Neural cell (in vitro differentiated cells): ENCODE measurements at regions not wholly inside any gene's neighbourhood (a gene's known extent, or its start where the extent isn't known, plus 50 kb on each side); places are given as distances from the start of the nearest gene placed in this dataset.

Experiments used
- H2AFZ ChIP-seq: fragments of 200-600, 300-800 bp; sonication (generic), shearing (Covaris generic); 2 replicates; pipeline ENCODE4 v1.6.0; 2014; ENCODE audit warnings: low read depth, mild to moderate bottlenecking, antibody characterized with exemption, low read length, moderate library complexity
- H3F3A ChIP-seq: fragments of 200-600 bp; shearing (Covaris generic); 2 replicates; pipeline ENCODE4 v1.6.1; 2016; ENCODE audit warnings: mild to moderate bottlenecking, moderate library complexity, mixed read lengths, antibody characterized with exemption, low read length; ENCODE audit not compliant: insufficient read depth, poor library complexity, severe bottlenecking
- H3K27ac ChIP-seq: fragments of 200-600, 300-800 bp; sonication (generic), shearing (Covaris generic); 2 replicates; pipeline ENCODE4 v1.5.1; 2014; ENCODE audit warnings: mild to moderate bottlenecking, low read length, moderate library complexity
- H3K27me3 ChIP-seq: fragments of 300-800, 200-600 bp; sonication (generic), shearing (Covaris generic); 2 replicates; pipeline ENCODE4 v1.6.0; 2014; ENCODE audit warnings: mild to moderate bottlenecking, low read depth, low read length, moderate library complexity; ENCODE audit not compliant: insufficient read depth
- H3K36me3 ChIP-seq: fragments of 300-800, 200-600 bp; sonication (generic), shearing (Covaris generic); 2 replicates; pipeline ENCODE4 v1.5.1; 2014; ENCODE audit warnings: mild to moderate bottlenecking, antibody characterized with exemption, low read length, moderate library complexity; ENCODE audit not compliant: insufficient read depth
- H3K4me2 ChIP-seq: fragments of 300-800, 200-600 bp; sonication (generic), shearing (Covaris generic); 2 replicates; pipeline ENCODE4 v1.6.0; 2014; ENCODE audit warnings: mild to moderate bottlenecking, low read length
- H3K4me3 ChIP-seq: fragments of 300-800, 200-600 bp; sonication (generic), shearing (Covaris generic); 2 replicates; pipeline ENCODE4 v1.5.1; 2014; ENCODE audit warnings: mild to moderate bottlenecking, low read length, moderate library complexity
- H3K79me2 ChIP-seq: fragments of 200-600 bp; shearing (Covaris generic); replicated peaks from 2 replicates; pipeline ENCODE4 v1.6.0; 2014; ENCODE audit warnings: mild to moderate bottlenecking, low read length, moderate library complexity; ENCODE audit not compliant: insufficient read depth
- H3K9ac ChIP-seq: fragments of 300-800, 200-600 bp; sonication (generic), shearing (Covaris generic); 2 replicates; pipeline ENCODE4 v1.6.1; 2016; ENCODE audit warnings: mild to moderate bottlenecking, low read length, mixed read lengths
- H3K9me2 ChIP-seq: fragments of 200-600 bp; shearing (Covaris generic); 2 replicates; pipeline ENCODE4 v1.6.1; 2016; ENCODE audit warnings: mild to moderate bottlenecking, low read length, mixed read lengths; ENCODE audit not compliant: insufficient read depth
- H3K9me3 ChIP-seq: fragments of 200-600, 300-800 bp; sonication (generic), shearing (Covaris generic); 2 replicates; pipeline ENCODE4 v1.6.1; 2016; ENCODE audit warnings: mild to moderate bottlenecking, mixed run types, low read length, moderate library complexity, mixed read lengths
- H4K20me1 ChIP-seq: fragments of 200-600 bp; shearing (Covaris generic); 2 replicates; pipeline ENCODE4 v1.6.1; 2016; ENCODE audit warnings: mild to moderate bottlenecking, mixed run types; ENCODE audit not compliant: insufficient read depth
- EP300 ChIP-seq: fragments of 450-650 bp; conservative IDR thresholded peaks from 2 replicates; pipeline ENCODE4 v1.6.1; 2014; ENCODE audit warnings: antibody characterized with exemption, mild to moderate bottlenecking, moderate library complexity; ENCODE audit not compliant: poor library complexity, severe bottlenecking
- EZH2 ChIP-seq: fragments of 200-600, 300-800 bp; shearing (Covaris generic), sonication (generic); IDR thresholded peaks from 2 replicates; pipeline ENCODE4 v1.6.1; 2014; ENCODE audit warnings: antibody characterized with exemption, low read length, borderline replicate concordance, mild to moderate bottlenecking; ENCODE audit not compliant: insufficient read depth, poor library complexity, severe bottlenecking
- MXI1 ChIP-seq: fragments of 450-650 bp; conservative IDR thresholded peaks from 2 replicates; pipeline ENCODE4 v1.6.1; 2014; ENCODE audit warnings: antibody characterized with exemption, mild to moderate bottlenecking; ENCODE audit not compliant: poor library complexity, severe bottlenecking
- POLR2AphosphoS5 ChIP-seq: IDR thresholded peaks from 2 replicates; pipeline ENCODE4 v1.6.1; 2012
- RAD21 ChIP-seq: fragments of 450-650 bp; conservative IDR thresholded peaks from 2 replicates; pipeline ENCODE4 v1.6.1; 2014; ENCODE audit warnings: antibody characterized with exemption, mild to moderate bottlenecking, moderate library complexity
- SMC3 ChIP-seq: fragments of 450-650 bp; conservative IDR thresholded peaks from 2 replicates; pipeline ENCODE4 v1.6.1; 2014; ENCODE audit warnings: antibody characterized with exemption, mild to moderate bottlenecking, moderate library complexity; ENCODE audit not compliant: poor library complexity
- TAF1 ChIP-seq: IDR thresholded peaks from 2 replicates; pipeline ENCODE4 v1.6.1; 2012; ENCODE audit warnings: low read depth
- TF ChIP-seq, protein P1 (sequence below): fragments of 450-650 bp; IDR thresholded peaks from 2 replicates; pipeline ENCODE4 v1.5.1; 2014; ENCODE audit warnings: antibody characterized with exemption, mild to moderate bottlenecking, moderate library complexity; ENCODE audit not compliant: poor library complexity, severe bottlenecking
- TF ChIP-seq, protein P2 (sequence below): IDR thresholded peaks from 2 replicates; pipeline ENCODE4 v1.6.1; 2012; ENCODE audit warnings: borderline replicate concordance

DNA sequence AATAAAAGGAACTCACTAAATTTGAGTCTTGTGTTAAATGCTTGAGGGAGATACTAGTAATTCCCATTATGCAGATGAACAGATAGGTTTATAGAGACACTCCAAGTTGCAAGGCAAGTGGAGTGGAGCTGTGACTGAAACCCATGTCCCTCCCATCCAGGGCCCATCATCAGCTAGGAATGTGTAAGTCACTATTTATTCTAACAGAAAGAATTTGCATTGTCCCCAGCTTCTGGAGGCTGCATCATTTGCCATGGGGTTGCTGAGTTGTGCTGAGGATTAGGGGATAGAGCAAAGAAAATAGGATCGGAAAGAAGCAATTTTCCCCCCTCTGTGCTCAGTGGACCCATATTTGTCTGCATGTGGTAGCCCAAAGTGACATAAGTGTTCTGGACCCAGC, 197.4 kb upstream of the RGMA start:
- H2AFZ ChIP-seq: no peak overlapping the region
- no peak overlapping the region for H3K9ac ChIP-seq
- H3K79me2 ChIP-seq: no peaks in the 10 kb centered on the region
- TF ChIP-seq POLR2AphosphoS5: no peak
- TF ChIP-seq EP300: no peak
- H3K9me3 ChIP-seq: no peaks in the 10 kb centered on the region
- H3K27ac ChIP-seq: no peak overlapping the region
- H3K36me3 ChIP-seq: no peaks in the 10 kb centered on the region
- H3K4me3 ChIP-seq: no peak overlapping the region
- H3K4me2 ChIP-seq: no peak overlapping the region
- H4K20me1 ChIP-seq: no peaks in the 10 kb centered on the region
- no peaks in the 10 kb centered on the region for H3K27me3 ChIP-seq
- no peaks in the 10 kb centered on the region for H3F3A ChIP-seq
- H3K9me2 ChIP-seq: no peaks in the 10 kb centered on the region

DNA sequence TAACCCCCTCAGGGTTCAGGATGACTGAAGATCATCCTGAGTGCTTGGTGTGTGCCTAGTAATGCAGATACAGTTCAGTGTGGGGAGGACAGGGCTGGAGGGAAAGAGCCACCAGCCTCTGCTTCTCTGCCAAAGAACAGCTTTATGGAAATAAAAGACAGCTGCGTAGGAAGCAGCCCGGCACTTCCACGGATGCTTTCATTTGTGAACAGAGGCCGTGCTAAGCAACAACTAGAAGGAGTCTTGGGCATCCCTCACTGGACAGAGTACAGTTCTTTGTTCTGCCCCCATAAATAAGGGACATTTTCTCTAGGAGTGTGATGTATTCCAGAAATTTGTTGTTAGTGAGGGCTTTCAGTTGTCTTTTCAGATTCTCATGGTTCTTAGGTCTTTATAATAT, 194.8 kb upstream of the RGMA start:
- no peak overlapping the region for H3K4me3 ChIP-seq
- H3K27ac ChIP-seq: no peak overlapping the region
- H3K27me3 ChIP-seq: no peaks in the 10 kb centered on the region
- no peak for TF ChIP-seq MXI1
- no peak for TF ChIP-seq POLR2AphosphoS5
- TF ChIP-seq TAF1: no peak
- no peak for TF ChIP-seq EP300
- TF ChIP-seq EZH2: no peak
- TF ChIP-seq, protein P1, sequence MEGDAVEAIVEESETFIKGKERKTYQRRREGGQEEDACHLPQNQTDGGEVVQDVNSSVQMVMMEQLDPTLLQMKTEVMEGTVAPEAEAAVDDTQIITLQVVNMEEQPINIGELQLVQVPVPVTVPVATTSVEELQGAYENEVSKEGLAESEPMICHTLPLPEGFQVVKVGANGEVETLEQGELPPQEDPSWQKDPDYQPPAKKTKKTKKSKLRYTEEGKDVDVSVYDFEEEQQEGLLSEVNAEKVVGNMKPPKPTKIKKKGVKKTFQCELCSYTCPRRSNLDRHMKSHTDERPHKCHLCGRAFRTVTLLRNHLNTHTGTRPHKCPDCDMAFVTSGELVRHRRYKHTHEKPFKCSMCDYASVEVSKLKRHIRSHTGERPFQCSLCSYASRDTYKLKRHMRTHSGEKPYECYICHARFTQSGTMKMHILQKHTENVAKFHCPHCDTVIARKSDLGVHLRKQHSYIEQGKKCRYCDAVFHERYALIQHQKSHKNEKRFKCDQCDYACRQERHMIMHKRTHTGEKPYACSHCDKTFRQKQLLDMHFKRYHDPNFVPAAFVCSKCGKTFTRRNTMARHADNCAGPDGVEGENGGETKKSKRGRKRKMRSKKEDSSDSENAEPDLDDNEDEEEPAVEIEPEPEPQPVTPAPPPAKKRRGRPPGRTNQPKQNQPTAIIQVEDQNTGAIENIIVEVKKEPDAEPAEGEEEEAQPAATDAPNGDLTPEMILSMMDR: no peak
- TF ChIP-seq SMC3: no peak
- TF ChIP-seq, protein P2, sequence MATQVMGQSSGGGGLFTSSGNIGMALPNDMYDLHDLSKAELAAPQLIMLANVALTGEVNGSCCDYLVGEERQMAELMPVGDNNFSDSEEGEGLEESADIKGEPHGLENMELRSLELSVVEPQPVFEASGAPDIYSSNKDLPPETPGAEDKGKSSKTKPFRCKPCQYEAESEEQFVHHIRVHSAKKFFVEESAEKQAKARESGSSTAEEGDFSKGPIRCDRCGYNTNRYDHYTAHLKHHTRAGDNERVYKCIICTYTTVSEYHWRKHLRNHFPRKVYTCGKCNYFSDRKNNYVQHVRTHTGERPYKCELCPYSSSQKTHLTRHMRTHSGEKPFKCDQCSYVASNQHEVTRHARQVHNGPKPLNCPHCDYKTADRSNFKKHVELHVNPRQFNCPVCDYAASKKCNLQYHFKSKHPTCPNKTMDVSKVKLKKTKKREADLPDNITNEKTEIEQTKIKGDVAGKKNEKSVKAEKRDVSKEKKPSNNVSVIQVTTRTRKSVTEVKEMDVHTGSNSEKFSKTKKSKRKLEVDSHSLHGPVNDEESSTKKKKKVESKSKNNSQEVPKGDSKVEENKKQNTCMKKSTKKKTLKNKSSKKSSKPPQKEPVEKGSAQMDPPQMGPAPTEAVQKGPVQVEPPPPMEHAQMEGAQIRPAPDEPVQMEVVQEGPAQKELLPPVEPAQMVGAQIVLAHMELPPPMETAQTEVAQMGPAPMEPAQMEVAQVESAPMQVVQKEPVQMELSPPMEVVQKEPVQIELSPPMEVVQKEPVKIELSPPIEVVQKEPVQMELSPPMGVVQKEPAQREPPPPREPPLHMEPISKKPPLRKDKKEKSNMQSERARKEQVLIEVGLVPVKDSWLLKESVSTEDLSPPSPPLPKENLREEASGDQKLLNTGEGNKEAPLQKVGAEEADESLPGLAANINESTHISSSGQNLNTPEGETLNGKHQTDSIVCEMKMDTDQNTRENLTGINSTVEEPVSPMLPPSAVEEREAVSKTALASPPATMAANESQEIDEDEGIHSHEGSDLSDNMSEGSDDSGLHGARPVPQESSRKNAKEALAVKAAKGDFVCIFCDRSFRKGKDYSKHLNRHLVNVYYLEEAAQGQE: no peak
- TF ChIP-seq RAD21: no peak
- H4K20me1 ChIP-seq: no peaks in the 10 kb centered on the region
- no peak overlapping the region for H3K9ac ChIP-seq
- H2AFZ ChIP-seq: no peak overlapping the region
- no peaks in the 10 kb centered on the region for H3K36me3 ChIP-seq
- no peaks in the 10 kb centered on the region for H3F3A ChIP-seq
- no peaks in the 10 kb centered on the region for H3K79me2 ChIP-seq
- H3K9me2 ChIP-seq: no peaks in the 10 kb centered on the region
- no peaks in the 10 kb centered on the region for H3K9me3 ChIP-seq
- no peak overlapping the region for H3K4me2 ChIP-seq

DNA sequence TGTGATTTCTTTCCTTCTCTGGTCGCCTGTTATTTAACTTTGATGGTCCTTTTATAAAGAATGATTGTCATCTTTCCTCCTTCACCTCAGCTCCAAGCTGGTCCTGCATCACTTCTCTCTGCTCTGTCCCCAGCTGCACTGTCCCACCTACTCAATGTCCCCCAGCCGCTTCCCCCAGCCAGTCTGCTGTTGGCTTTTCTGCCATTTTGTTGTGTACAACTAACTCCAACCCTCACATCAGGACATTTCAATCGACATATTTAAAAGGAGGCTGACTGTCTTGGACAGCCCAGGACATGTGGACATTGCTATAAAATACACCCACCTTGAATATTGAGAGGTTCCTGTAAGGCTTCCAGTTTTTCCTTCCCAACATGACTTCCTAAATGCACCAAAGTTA, 193.8 kb upstream of the RGMA start:
- Histone ChIP-seq H3F3A (no peaks in the 10 kb centered on the region), H3K9me3 (no peaks in the 10 kb centered on the region), H2AFZ (no peak overlapping the region), H3K9ac (no peak overlapping the region), H3K9me2 (no peaks in the 10 kb centered on the region), H3K4me3 (no peak overlapping the region), H4K20me1 (no peaks in the 10 kb centered on the region), H3K79me2 (no peaks in the 10 kb centered on the region), H3K4me2 (no peak overlapping the region), H3K36me3 (no peaks in the 10 kb centered on the region), H3K27ac (no peak overlapping the region), H3K27me3 (no peaks in the 10 kb centered on the region)
- TF ChIP-seq, protein P1: no peak
- TF ChIP-seq, protein P2: no peak
- no peak for TF ChIP-seq RAD21
- no peak for TF ChIP-seq EP300
- TF ChIP-seq TAF1: no peak
- no peak for TF ChIP-seq SMC3
- TF ChIP-seq MXI1: no peak
- TF ChIP-seq EZH2: no peak
- no peak for TF ChIP-seq POLR2AphosphoS5
